Liver (tissue), 3 donors: ENCODE measurements at regions not wholly inside any gene's neighbourhood (a gene's known extent, or its start where the extent isn't known, plus 50 kb on each side); places are given as distances from the start of the nearest gene placed in this dataset.

Experiments
- CTCF ChIP-seq: fragments of 150-350 bp; IDR thresholded peaks from 2 replicates; pipeline ENCODE4 v1.5.1; 2017; ENCODE audit warnings: improper control_type of control experiment, low read depth, low read length; ENCODE audit not compliant: missing input control
- TAF1 ChIP-seq: conservative IDR thresholded peaks from 2 replicates; pipeline ENCODE4 v1.6.1; 2016; ENCODE audit warnings: antibody characterized with exemption, mild to moderate bottlenecking
- YY1 ChIP-seq: IDR thresholded peaks from 2 replicates; pipeline ENCODE4 v1.6.1; 2016; ENCODE audit warnings: antibody characterized with exemption, mild to moderate bottlenecking
- donor health status: healthy.
- donor health status: healthy.

DNA sequence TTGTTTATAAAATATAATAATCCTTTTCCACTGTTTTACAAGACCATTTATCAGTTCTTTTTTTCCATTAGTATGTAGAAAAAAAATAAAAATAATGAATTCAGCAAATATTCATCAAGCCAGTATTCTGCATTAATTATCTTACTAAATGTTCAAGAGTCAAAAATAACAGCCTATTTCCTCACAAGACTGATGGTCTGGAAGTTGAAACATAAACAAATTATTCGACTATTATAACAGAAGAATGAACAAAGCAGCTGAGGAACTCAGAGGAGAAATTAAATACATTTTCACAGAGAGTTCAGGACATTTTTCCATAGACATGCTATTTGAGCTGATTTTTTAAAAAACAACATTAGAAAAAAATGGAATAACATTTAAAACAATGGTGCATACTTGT lies 2594.8 kb downstream of the ARAP2 start:
- TF ChIP-seq TAF1: no peak
- TF ChIP-seq CTCF: no peak
- no peak for TF ChIP-seq YY1
